ENCODE measurements at regions not wholly inside any gene's neighbourhood (a gene's known extent, or its start where the extent isn't known, plus 50 kb on each side); places are given as distances from the start of the nearest gene placed in this dataset.

DNA sequence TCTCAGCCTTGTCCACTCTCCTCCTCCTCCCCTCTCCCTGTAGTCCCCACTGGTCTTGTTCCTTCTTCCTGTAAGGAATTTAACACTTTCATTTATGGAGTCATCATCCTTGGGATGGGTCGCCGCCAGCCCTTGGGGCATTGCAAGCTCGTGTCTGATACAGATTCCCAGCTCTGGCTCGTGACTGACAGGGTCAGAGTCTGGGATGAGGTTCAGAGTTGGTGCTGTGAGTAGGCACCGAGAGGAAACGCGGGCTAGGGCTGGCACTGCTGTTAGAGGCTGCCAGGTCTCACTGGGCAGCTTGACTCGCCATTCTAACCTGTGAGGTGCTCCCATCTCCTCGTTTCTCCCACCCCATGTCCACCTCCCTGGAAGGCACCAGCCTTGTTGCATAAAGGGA is 407.0 kb downstream of the SOX9 start:
- H3K4me3 ChIP-seq (ENCODE audit: low read depth, low read length), result no peak overlapping the region
- TF ChIP-seq, protein P1, sequence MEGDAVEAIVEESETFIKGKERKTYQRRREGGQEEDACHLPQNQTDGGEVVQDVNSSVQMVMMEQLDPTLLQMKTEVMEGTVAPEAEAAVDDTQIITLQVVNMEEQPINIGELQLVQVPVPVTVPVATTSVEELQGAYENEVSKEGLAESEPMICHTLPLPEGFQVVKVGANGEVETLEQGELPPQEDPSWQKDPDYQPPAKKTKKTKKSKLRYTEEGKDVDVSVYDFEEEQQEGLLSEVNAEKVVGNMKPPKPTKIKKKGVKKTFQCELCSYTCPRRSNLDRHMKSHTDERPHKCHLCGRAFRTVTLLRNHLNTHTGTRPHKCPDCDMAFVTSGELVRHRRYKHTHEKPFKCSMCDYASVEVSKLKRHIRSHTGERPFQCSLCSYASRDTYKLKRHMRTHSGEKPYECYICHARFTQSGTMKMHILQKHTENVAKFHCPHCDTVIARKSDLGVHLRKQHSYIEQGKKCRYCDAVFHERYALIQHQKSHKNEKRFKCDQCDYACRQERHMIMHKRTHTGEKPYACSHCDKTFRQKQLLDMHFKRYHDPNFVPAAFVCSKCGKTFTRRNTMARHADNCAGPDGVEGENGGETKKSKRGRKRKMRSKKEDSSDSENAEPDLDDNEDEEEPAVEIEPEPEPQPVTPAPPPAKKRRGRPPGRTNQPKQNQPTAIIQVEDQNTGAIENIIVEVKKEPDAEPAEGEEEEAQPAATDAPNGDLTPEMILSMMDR (IDR thresholded peaks at IDR 0.05; ENCODE audit: control insufficient read depth, extremely low read depth, insufficient read depth), result no peak

DNA sequence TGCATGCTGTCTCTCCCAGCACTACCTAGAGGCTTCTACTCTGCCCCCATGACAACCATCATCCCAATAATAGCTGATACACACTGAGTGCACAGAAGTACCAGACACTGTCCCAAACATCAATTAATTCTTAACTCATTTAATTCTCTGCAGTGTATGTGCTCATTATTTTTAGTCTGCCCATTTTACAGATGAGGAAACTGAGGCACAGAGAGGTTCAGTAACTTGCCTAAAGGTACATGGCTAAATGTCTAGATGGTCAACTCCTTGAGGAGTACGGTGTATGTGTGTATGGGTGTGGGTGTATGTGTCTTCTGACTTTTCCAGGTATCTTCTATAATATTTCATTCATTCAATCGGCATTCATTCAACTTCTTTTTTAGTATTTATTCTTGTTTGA is 407.9 kb downstream of the SOX9 start:
- TF ChIP-seq, protein P1 (IDR thresholded peaks at IDR 0.05; ENCODE audit: control insufficient read depth, extremely low read depth, insufficient read depth), result no peak
- H3K4me3 ChIP-seq (ENCODE audit: low read depth, low read length), result no peak overlapping the region
- DNase-seq (ENCODE audit: low read depth), result no peak

More for the DNA sequence above, 407.0 kb downstream of the SOX9 start:
- DNase-seq (ENCODE audit: low read depth), result no peak

DNA sequence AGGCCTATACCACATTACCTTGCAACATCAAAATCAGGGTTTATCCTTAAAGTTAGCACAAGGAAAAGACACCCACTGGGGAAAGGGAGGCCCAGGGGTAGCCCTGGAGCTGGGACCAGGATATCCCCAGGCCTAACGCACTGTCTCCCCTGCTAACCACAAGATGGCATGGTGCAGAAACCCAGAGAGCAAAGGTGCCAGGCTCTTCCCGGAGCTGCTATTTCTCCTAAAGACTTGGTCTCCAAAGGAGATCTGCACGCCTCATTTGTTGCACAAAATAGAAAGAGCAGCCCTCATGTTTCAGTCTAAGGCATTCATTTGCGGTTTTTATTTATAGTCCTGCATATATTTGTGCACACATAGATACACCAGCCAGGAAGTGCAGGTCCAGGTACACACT is 408.6 kb downstream of the SOX9 start:
- H3K4me3 ChIP-seq (ENCODE audit: low read depth, low read length), result no peak overlapping the region

DNA sequence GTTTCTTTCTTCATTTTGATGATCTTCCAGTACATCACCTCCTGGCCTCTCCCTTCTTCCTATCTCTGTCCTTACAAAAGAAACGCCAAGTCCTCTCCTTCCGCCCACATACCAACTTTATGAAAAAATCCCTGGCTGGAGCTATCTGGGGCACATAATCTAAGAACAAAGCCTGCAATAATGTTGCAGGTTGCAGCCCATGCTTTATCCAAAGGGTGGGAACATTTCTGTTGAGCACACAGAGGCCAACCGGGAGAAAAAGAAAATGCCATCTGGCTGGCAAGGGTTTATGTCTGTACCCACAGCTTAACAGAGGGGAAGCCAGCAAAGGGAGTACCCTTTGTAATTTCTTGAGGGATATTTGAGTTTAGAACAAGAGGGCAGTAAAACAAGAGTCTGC is 409.6 kb downstream of the SOX9 start:
- TF ChIP-seq, protein P1 (IDR thresholded peaks at IDR 0.05; ENCODE audit: control insufficient read depth, extremely low read depth, insufficient read depth), result no peak
- DNase-seq (ENCODE audit: low read depth), result no peak
- no peak overlapping the region for H3K4me3 ChIP-seq (ENCODE audit: low read depth, low read length)

More for the DNA sequence above, 408.6 kb downstream of the SOX9 start:
- no peak for DNase-seq (ENCODE audit: low read depth)
- TF ChIP-seq, protein P1 (IDR thresholded peaks at IDR 0.05; ENCODE audit: control insufficient read depth, extremely low read depth, insufficient read depth), result no peak

DNA sequence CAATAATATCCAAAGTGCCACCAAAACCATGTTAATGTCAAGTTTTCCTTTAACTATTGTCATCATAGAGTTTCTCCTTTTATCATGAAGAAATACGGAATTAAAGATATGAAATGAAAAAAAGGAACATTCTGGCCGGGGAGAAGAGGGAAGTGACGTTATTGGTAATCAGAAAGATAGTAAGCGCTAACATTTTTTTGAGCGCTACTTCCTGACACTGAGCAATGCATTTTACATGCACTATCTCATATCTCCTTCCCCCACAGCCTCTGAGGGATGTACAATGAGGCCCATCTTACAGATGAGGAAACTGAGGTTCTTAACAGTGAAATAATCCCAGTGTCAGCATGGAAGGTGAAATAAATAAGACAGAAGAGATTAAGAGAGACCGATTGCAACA is 410.9 kb downstream of the SOX9 start:
- no peak overlapping the region for H3K4me3 ChIP-seq (ENCODE audit: low read depth, low read length)
- TF ChIP-seq, protein P1 (IDR thresholded peaks at IDR 0.05; ENCODE audit: control insufficient read depth, extremely low read depth, insufficient read depth), result no peak
- no peak for DNase-seq (ENCODE audit: low read depth)

DNA sequence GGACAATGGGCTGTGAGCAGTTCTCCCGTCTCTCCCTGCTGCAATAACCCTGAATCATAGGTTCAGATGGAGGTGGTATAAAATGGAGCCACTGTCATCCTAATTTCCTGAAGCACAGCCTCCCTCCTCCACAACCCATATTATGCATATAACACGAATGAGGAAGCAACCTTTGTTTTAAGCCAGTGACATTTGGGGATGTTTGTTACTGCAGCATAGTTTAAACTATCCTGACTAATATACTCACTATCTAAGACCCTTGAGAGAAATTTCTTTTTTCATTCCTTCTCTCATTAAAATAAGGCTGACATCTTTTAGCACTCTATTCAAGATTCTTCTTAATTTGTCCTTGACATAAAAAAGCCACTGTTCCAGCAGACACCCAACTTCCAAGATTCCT is 413.4 kb downstream of the SOX9 start:
- DNase-seq (ENCODE audit: low read depth), result no peak
- TF ChIP-seq, protein P1 (IDR thresholded peaks at IDR 0.05; ENCODE audit: control insufficient read depth, extremely low read depth, insufficient read depth), result no peak
- H3K4me3 ChIP-seq (ENCODE audit: low read depth, low read length), result no peak overlapping the region

DNA sequence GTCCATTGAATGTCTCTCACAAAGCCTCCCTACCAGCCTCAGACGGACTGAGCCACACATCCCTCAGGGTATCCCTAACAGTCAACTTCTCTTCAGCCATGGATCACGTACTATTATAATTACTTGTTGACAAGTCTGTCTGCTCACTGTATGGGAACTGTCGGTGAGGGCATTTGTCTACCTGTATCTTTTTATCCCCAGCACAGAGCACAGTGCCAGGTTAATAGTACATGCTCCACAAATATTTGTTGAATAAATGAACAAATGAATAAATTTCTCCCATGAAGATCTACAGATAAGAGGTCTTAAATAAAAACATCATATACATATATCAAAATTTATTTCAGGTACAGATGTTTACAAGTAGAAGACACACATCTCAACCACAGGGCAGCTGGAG is 414.0 kb downstream of the SOX9 start:
- peak; percentile 87 for DNase-seq (ENCODE audit: low read depth)
- H3K4me3 ChIP-seq (ENCODE audit: low read depth, low read length), result no peak overlapping the region
- TF ChIP-seq, protein P1 (IDR thresholded peaks at IDR 0.05; ENCODE audit: control insufficient read depth, extremely low read depth, insufficient read depth), result no peak

Measured in LNCaP clone FGC (cell line).